ENCODE measurements at regions not wholly inside any gene's neighbourhood (a gene's known extent, or its start where the extent isn't known, plus 50 kb on each side); places are given as distances from the start of the nearest gene placed in this dataset.

DNA sequence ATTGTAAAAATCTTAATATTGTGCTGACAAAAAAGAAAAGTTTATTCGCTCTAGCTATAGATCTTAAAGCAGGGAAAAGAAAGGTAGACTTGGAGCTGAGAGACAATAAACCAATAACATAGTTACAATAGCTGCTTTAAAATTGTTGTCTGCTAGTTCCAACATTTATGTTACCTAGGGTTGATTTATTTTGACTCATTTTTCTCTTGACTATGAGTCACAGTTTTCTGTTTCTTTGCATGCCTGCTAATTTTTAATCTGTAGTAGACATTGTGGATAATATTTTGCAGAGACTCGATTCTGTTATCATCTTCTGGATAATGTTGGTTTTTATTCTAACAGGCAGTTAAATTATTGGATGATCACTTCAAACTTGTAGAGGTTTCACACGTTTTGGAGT lies 83.1 kb upstream of the TRPC6 start:
- ChIA-PET CTCF (no interaction called here), POLR2A (ENCODE audit: unreplicated experiment) (no interaction called here)
- no TSS peak for BruUV-seq (replicated peaks)

More for the DNA sequence above, 83.1 kb upstream of the TRPC6 start:
- H4K91ac ChIP-seq (ENCODE audit: insufficient read depth, low read depth, low read length): no peak overlapping the region
- no peak overlapping the region for H3K9ac ChIP-seq (ENCODE audit: low read depth, low read length)
- intact Hi-C loops (cut with micrococcal nuclease) (no loop called here), in situ Hi-C loops (cut with MboI; ENCODE audit: low sequenced_read_pairs) (no loop called here), dilution Hi-C loops (cut with HindIII; ENCODE audit: low sequenced_read_pairs, unreplicated experiment) (no loop called here)
- H3K79me1 ChIP-seq (ENCODE audit: low read depth in 1 of 2, low read length in 2 of 2): no peaks in the 10 kb centered on the region
- no peak overlapping the region for H3K56ac ChIP-seq (ENCODE audit: extremely low read depth, insufficient read depth, low read length)
- TF ChIP-seq CTCF (conservative IDR thresholded peaks at IDR 0.05; ENCODE audit: low read depth, low read length): no peak
- TF ChIP-seq, protein P1, sequence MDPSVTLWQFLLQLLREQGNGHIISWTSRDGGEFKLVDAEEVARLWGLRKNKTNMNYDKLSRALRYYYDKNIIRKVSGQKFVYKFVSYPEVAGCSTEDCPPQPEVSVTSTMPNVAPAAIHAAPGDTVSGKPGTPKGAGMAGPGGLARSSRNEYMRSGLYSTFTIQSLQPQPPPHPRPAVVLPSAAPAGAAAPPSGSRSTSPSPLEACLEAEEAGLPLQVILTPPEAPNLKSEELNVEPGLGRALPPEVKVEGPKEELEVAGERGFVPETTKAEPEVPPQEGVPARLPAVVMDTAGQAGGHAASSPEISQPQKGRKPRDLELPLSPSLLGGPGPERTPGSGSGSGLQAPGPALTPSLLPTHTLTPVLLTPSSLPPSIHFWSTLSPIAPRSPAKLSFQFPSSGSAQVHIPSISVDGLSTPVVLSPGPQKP (IDR thresholded peaks at IDR 0.05; ENCODE audit: borderline replicate concordance, low read depth, low read length): no peak
- TF ChIP-seq MXI1 (IDR thresholded peaks at IDR 0.05; ENCODE audit: borderline replicate concordance, low read depth, low read length): no peak
- no peak for TF ChIP-seq SMC3 (IDR thresholded peaks at IDR 0.05; ENCODE audit: low read depth, low read length)
- no peak for TF ChIP-seq CHD1 (IDR thresholded peaks at IDR 0.05; ENCODE audit: low read depth, low read length)
- TF ChIP-seq RCOR1 (IDR thresholded peaks at IDR 0.05; ENCODE audit: insufficient replicate concordance, low read length): no peak
- no peak overlapping the region for H2BK20ac ChIP-seq (ENCODE audit: low read depth, low read length)
- H3K4me1 ChIP-seq (ENCODE audit: control insufficient read depth, insufficient read depth, low read length): peaks cover 2% of the 10 kb centered on the region; the same call in 1 of the 2 replicates
- ATAC-seq (ENCODE audit: low read depth): no peak
- no peak overlapping the region for H3K4me2 ChIP-seq (ENCODE audit: low read depth, low read length)
- no peaks in the 10 kb centered on the region for H3K36me3 ChIP-seq (ENCODE audit: control insufficient read depth, insufficient read depth, low read length)
- H3K18ac ChIP-seq (ENCODE audit: low read depth, low read length): no peak overlapping the region
- H3K27me3 ChIP-seq (ENCODE audit: control insufficient read depth, insufficient read depth, low read length): 0 out of 2 replicates have a peak, but pooled peaks cover 2% of the 10 kb centered on the region
- H2AK5ac ChIP-seq (ENCODE audit: low read depth, low read length): no peak overlapping the region
- no peak overlapping the region for H3K14ac ChIP-seq (replicated peaks; ENCODE audit: low read depth, low read length)
- H3K9me1 ChIP-seq (ENCODE audit: insufficient read depth, low read length): no peaks in the 10 kb centered on the region; the same call in 1 of the 2 replicates
- H2BK120ac ChIP-seq (ENCODE audit: low read depth, low read length): no peak overlapping the region
- H3K9me3 ChIP-seq (ENCODE audit: control insufficient read depth, insufficient read depth, low read length): no peaks in the 10 kb centered on the region
- no peak overlapping the region for H2AFZ ChIP-seq (replicated peaks; ENCODE audit: low read length, poor library complexity)
- no peak overlapping the region for H2AK9ac ChIP-seq (replicated peaks; ENCODE audit: low read depth, low read length, poor library complexity)
- H4K5ac ChIP-seq (ENCODE audit: low read depth, low read length): no peak overlapping the region
- DNase-seq: no peak
- H2BK15ac ChIP-seq (ENCODE audit: low read depth, low read length): no peak overlapping the region
- no peak overlapping the region for H3K23ac ChIP-seq (ENCODE audit: low read depth, low read length)
- H3K4ac ChIP-seq (ENCODE audit: low read depth, low read length): no peak overlapping the region
- H3K4me3 ChIP-seq (ENCODE audit: insufficient read depth, low read depth, low read length): no peak overlapping the region
- H4K8ac ChIP-seq (ENCODE audit: low read depth in 2 of 2, low read length in 2 of 2): no peak overlapping the region
- WGBS, 2 experiments (ENCODE audit: extremely low coverage in 2 of 2, insufficient read length in 1 of 2): no CpG with 5 or more reads among the region's 3 CpGs
- H3K27ac ChIP-seq (ENCODE audit: insufficient read depth, low read length): no peak overlapping the region
- no peak overlapping the region for H2BK5ac ChIP-seq (ENCODE audit: low read depth, low read length, poor library complexity, severe bottlenecking)
- no peaks in the 10 kb centered on the region for H4K20me1 ChIP-seq (ENCODE audit: insufficient read depth, low read length)

Data from IMR-90 (cell line).